Fibroblast of lung (primary cell): ENCODE measurements at regions not wholly inside any gene's neighbourhood (a gene's known extent, or its start where the extent isn't known, plus 50 kb on each side); places are given as distances from the start of the nearest gene placed in this dataset.

Experiments used
- DNase-seq, 2 donors: peaks; one replicate each; pipeline versions ENCODE4 v3.0.0 to v3.0.0-alpha.2; 2010; ENCODE audit warnings: low read depth in 2 of 2
- H2AFZ ChIP-seq: 2 replicates; pipeline ENCODE4 v1.5.1; 2012; ENCODE audit warnings: low read length, control low read depth, inconsistent platforms
- H3K27ac ChIP-seq: 2 replicates; pipeline ENCODE4 v1.5.1; 2011; ENCODE audit warnings: low read length, control low read depth; ENCODE audit not compliant: insufficient read depth
- H3K27me3 ChIP-seq: 2 replicates; pipeline ENCODE4 v1.5.1; 2011; ENCODE audit warnings: mild to moderate bottlenecking, low read length; ENCODE audit not compliant: control insufficient read depth, insufficient read depth
- H3K36me3 ChIP-seq: 2 replicates; pipeline ENCODE4 v1.5.1; 2011; ENCODE audit warnings: low read length; ENCODE audit not compliant: control insufficient read depth, insufficient read depth
- H3K4me1 ChIP-seq: 2 replicates; pipeline ENCODE4 v1.5.1; 2011; ENCODE audit warnings: low read length; ENCODE audit not compliant: control insufficient read depth, insufficient read depth; ENCODE audit errors: extremely low read depth
- H3K4me2 ChIP-seq: 2 replicates; pipeline ENCODE4 v1.5.1; 2011; ENCODE audit warnings: low read length, control low read depth; ENCODE audit not compliant: insufficient read depth; ENCODE audit errors: extremely low read depth
- H3K4me3 ChIP-seq, 4 experiments: fragments of 200-600 bp in 1 of 4; sonication (generic) in 1 of 4; replicated peaks in 1 of 4; 2 replicates each; pipeline ENCODE4 v1.5.1; 2011 to 2016; ENCODE audit warnings: low read length in 4 of 4, low read depth in 3 of 4, mild to moderate bottlenecking in 3 of 4, control low read depth in 2 of 4, inconsistent platforms in 1 of 4, mixed read lengths in 1 of 4; ENCODE audit not compliant: insufficient read depth in 1 of 4; ENCODE audit errors: control extremely low read depth in 1 of 4
- H3K79me2 ChIP-seq: 2 replicates; pipeline ENCODE4 v1.5.1; 2012; ENCODE audit warnings: mild to moderate bottlenecking, low read length, inconsistent platforms; ENCODE audit not compliant: control insufficient read depth, insufficient read depth
- H3K9ac ChIP-seq: 2 replicates; pipeline ENCODE4 v1.5.1; 2011; ENCODE audit warnings: mild to moderate bottlenecking, low read length, control low read depth; ENCODE audit not compliant: insufficient read depth
- H3K9me3 ChIP-seq: 2 replicates; pipeline ENCODE4 v1.5.1; 2012; ENCODE audit warnings: low read depth, low read length; ENCODE audit not compliant: control insufficient read depth, insufficient read depth
- H4K20me1 ChIP-seq: 2 replicates; pipeline ENCODE4 v1.5.1; 2011; ENCODE audit warnings: low read length; ENCODE audit not compliant: control insufficient read depth, insufficient read depth; ENCODE audit errors: extremely low read depth
- EZH2 ChIP-seq: IDR thresholded peaks from 2 replicates; pipeline ENCODE4 v1.5.1; 2012; ENCODE audit warnings: low read length, control low read depth, mild to moderate bottlenecking; ENCODE audit errors: missing control alignments
- TF ChIP-seq, protein P1 (sequence below), 2 donors: IDR thresholded peaks in 1 of 2; conservative IDR thresholded peaks in 1 of 2; 1 replicate in 1 of 2; 2 replicates in 1 of 2; pipeline ENCODE4 v1.5.1; 2011 to 2012; ENCODE audit warnings: low read length in 2 of 2, control low read depth in 1 of 2, inconsistent platforms in 1 of 2, low read depth in 1 of 2, mild to moderate bottlenecking in 1 of 2

DNA sequence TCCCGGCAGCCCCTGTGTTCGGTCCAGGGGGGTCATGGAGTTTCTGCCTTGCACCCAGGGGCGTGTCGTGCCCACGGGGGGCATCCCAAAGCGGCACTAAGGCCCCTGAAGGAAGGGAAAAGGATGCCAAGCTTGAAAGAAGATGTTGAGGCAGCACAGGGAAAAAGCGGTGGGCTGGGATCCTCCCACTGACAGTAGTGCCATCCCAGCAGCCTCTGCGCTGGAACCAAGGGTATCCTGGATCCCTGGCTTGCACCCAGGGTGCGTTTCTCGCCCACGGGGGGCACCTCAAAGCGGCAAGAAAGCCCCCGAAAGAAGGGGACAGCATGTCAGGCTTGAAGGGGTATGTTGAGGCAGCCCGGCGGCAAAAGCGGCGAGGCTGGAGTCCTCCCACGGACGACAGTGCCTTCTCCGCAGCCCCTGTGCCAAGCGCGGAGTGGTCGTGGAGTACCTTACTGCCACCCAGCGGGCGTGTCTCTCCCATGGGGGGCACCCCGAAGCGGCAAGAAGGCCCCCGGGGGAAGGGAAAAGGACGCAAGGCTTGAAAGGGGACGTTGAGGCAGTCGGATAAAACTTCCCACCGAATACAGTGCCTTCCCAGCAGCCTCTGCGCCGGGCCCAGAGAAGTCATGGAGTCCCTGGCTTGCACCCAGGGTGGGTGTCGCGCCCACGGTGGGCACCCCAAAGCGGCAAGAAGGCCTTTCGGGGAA is 164.4 kb upstream of the ALG10B start:
- no peak overlapping the region for H2AFZ ChIP-seq
- TF ChIP-seq EZH2 = no peak
- TF ChIP-seq, protein P1, sequence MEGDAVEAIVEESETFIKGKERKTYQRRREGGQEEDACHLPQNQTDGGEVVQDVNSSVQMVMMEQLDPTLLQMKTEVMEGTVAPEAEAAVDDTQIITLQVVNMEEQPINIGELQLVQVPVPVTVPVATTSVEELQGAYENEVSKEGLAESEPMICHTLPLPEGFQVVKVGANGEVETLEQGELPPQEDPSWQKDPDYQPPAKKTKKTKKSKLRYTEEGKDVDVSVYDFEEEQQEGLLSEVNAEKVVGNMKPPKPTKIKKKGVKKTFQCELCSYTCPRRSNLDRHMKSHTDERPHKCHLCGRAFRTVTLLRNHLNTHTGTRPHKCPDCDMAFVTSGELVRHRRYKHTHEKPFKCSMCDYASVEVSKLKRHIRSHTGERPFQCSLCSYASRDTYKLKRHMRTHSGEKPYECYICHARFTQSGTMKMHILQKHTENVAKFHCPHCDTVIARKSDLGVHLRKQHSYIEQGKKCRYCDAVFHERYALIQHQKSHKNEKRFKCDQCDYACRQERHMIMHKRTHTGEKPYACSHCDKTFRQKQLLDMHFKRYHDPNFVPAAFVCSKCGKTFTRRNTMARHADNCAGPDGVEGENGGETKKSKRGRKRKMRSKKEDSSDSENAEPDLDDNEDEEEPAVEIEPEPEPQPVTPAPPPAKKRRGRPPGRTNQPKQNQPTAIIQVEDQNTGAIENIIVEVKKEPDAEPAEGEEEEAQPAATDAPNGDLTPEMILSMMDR (conservative IDR thresholded peaks at IDR 0.05 in 1 of 2, IDR thresholded peaks at IDR 0.05 in 1 of 2; ENCODE audit: low read depth in 1 of 2, low read length in 2 of 2) = no peak
- H3K9me3 ChIP-seq = no peaks in the 10 kb centered on the region
- no peak overlapping the region for H3K9ac ChIP-seq
- H3K4me3 ChIP-seq = no peak overlapping the region
- H3K79me2 ChIP-seq = no peaks in the 10 kb centered on the region
- H3K4me2 ChIP-seq = no peak overlapping the region
- DNase-seq = no peak
- H3K27me3 ChIP-seq = no peaks in the 10 kb centered on the region
- no peaks in the 10 kb centered on the region for H3K4me1 ChIP-seq
- H3K27ac ChIP-seq = no peak overlapping the region
- no peaks in the 10 kb centered on the region for H4K20me1 ChIP-seq
- H3K36me3 ChIP-seq = no peaks in the 10 kb centered on the region

DNA sequence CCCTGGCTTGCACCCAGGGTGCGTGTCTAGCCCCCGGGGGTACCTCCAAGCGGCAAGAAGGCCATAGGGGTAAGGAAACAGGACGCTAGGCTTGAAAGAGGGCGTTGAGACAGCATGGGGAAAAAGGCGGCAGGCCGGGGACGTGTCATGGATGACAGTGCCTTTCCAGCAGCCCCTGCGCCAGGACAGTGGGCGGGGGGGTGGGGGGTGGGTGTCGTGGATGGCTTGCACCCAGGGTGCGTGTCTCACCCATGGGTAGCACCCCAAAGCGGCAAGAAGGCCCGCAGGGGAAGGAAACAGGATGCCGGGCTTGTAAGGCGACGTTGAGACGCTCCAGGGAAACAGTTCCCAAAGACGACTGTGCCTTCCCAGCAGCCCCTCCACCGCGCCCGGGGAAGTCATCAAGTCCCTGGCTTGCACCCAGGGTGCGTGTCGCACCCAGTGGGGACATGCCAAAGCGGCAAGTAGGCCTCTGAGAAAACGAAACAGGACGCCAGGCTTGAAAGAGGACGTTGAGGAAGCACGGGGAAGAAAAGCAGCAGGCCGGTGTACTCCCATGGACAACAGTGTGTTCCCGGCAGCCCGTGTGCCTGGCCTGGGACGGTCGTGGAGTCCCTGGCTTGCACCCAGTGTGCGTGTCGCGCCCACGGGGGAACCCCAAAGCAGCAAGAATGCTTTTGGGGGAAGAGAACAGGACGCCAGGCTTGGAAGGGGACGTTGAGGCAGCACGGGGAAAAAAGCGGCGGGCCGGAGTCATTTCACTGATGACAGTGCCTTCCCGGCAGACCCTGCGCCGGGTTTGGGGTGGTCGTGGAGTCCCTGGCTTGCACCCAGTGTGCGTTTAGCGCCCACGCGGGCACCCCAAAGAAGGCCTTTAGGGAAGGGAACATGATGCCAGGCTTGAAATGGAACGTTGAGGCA is 163.5 kb upstream of the ALG10B start:
- H3K9me3 ChIP-seq = no peaks in the 10 kb centered on the region
- no peak overlapping the region for H2AFZ ChIP-seq
- H4K20me1 ChIP-seq = no peaks in the 10 kb centered on the region
- H3K27ac ChIP-seq = no peak overlapping the region
- H3K4me3 ChIP-seq = no peak overlapping the region
- no peaks in the 10 kb centered on the region for H3K79me2 ChIP-seq
- TF ChIP-seq, protein P1 (conservative IDR thresholded peaks at IDR 0.05 in 1 of 2, IDR thresholded peaks at IDR 0.05 in 1 of 2; ENCODE audit: low read depth in 1 of 2, low read length in 2 of 2) = no peak
- TF ChIP-seq EZH2 = no peak
- no peak overlapping the region for H3K9ac ChIP-seq
- no peaks in the 10 kb centered on the region for H3K4me1 ChIP-seq
- no peak for DNase-seq
- H3K36me3 ChIP-seq = no peaks in the 10 kb centered on the region
- H3K27me3 ChIP-seq = no peaks in the 10 kb centered on the region
- no peak overlapping the region for H3K4me2 ChIP-seq

DNA sequence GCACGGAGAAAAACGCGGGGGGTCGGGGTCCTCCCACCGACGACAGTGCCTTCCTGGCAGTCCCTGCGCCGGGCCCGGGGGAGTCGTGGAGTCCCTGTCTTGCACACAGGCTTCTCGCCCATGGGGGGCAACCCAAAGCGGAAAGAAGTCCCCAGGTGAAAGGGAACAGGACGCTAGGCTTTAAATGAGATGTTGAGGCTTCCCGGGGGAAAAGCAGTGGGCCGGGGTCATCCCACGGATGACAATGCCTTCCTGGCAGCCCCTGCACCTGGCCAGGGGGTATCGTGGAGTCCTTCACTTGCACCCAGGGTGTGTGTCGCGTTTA is 162.9 kb upstream of the ALG10B start:
- TF ChIP-seq EZH2 = no peak
- TF ChIP-seq, protein P1 (conservative IDR thresholded peaks at IDR 0.05 in 1 of 2, IDR thresholded peaks at IDR 0.05 in 1 of 2; ENCODE audit: low read depth in 1 of 2, low read length in 2 of 2) = no peak
- DNase-seq = no peak
- Histone ChIP-seq H3K4me1 (no peaks in the 10 kb centered on the region), H2AFZ (no peak overlapping the region), H3K9me3 (no peaks in the 10 kb centered on the region), H3K4me2 (no peak overlapping the region), H3K79me2 (no peaks in the 10 kb centered on the region), H3K4me3 (no peak overlapping the region), H3K36me3 (no peaks in the 10 kb centered on the region), H3K9ac (no peak overlapping the region), H4K20me1 (no peaks in the 10 kb centered on the region), H3K27ac (no peak overlapping the region), H3K27me3 (no peaks in the 10 kb centered on the region)
